Gastroesophageal sphincter (tissue), 4 donors: ENCODE measurements at regions not wholly inside any gene's neighbourhood (a gene's known extent, or its start where the extent isn't known, plus 50 kb on each side); places are given as distances from the start of the nearest gene placed in this dataset.

Experiments used
- ATAC-seq: fragments of 150-250 bp; one replicate; pipeline ENCODE4 v1.9.1; 2016; ENCODE audit warnings: mild to moderate bottlenecking, moderate library complexity
- H3K27ac ChIP-seq, 4 donors: fragments of 200-600 bp; sonication (generic) in 3 of 4; 1 replicate in 3 of 4; 2 replicates in 1 of 4; pipeline ENCODE4 v1.5.1; 2016 to 2019
- H3K27me3 ChIP-seq: fragments of 200-600 bp; sonication (generic); one replicate; pipeline ENCODE4 v1.5.1; 2019
- H3K36me3 ChIP-seq, 2 donors: fragments of 200-600 bp; sonication (generic); one replicate each; pipeline ENCODE4 v1.5.1; 2019; ENCODE audit warnings: control low read depth in 1 of 2
- H3K4me1 ChIP-seq, 3 donors: fragments of 200-600 bp; sonication (generic); 1 replicate in 2 of 3; 2 replicates in 1 of 3; pipeline ENCODE4 v1.5.1; 2016 to 2019; ENCODE audit warnings: control low read depth in 2 of 3
- H3K4me3 ChIP-seq, 2 donors: fragments of 200-600 bp; sonication (generic); one replicate each; pipeline ENCODE4 v1.5.1; 2019; ENCODE audit warnings: mild to moderate bottlenecking in 1 of 2, moderate library complexity in 1 of 2
- H3K9me3 ChIP-seq, 3 donors: fragments of 200-600 bp; sonication (generic); one replicate each; pipeline ENCODE4 v1.5.1; 2017 to 2019; ENCODE audit warnings: control low read depth in 2 of 3
- CTCF ChIP-seq, 4 experiments: fragments of 200-600 bp in 2 of 4; fragments of 450-650 bp in 2 of 4; sonication (generic) in 1 of 4; IDR thresholded peaks; one replicate each; pipeline ENCODE4 v1.5.1; 2017 to 2019; ENCODE audit warnings: antibody characterized with exemption in 4 of 4, mild to moderate bottlenecking in 2 of 4, moderate library complexity in 2 of 4
- EP300 ChIP-seq: sonication (generic); formaldehyde crosslinking; IDR thresholded peaks from one replicate; pipeline ENCODE4 v1.6.1; 2017; ENCODE audit warnings: antibody characterized with exemption, mild to moderate bottlenecking
- POLR2A ChIP-seq, 2 donors: fragments of 450-650 bp; IDR thresholded peaks; one replicate each; pipeline ENCODE4 v1.6.1; 2017; ENCODE audit warnings: antibody characterized with exemption in 2 of 2, mild to moderate bottlenecking in 2 of 2, moderate library complexity in 1 of 2
- POLR2AphosphoS5 ChIP-seq: sonication (generic); formaldehyde crosslinking; IDR thresholded peaks from one replicate; pipeline ENCODE4 v1.6.1; 2017; ENCODE audit warnings: antibody characterized with exemption
- WGBS, 2 donors: methylation state at CpG; one replicate each; pipeline ENCODE4 v1.1.5; 2018; ENCODE audit warnings: low coverage in 1 of 2; 5-methylcytosine and 5-hydroxymethylcytosine counted together

GRCh38 chr2:16784652-16785051 lies 119.0 kb upstream of the CYRIA start:
- no peak for ATAC-seq
- H3K4me3 ChIP-seq: no peak overlapping the region
- H3K36me3 ChIP-seq: no peaks in the 10 kb centered on the region
- H3K27ac ChIP-seq: no peak overlapping the region
- 60 to 74% methylated on average over 3 of the region's 3 CpGs for WGBS, 2 donors
- no peaks in the 10 kb centered on the region for H3K9me3 ChIP-seq
- TF ChIP-seq POLR2AphosphoS5 (no peak), CTCF (IDR thresholded peaks at IDR 0.05) (no peak), POLR2A (IDR thresholded peaks at IDR 0.05) (no peak), EP300 (no peak)
- no peaks in the 10 kb centered on the region for H3K27me3 ChIP-seq
- no peaks in the 10 kb centered on the region for H3K4me1 ChIP-seq

- no peak for TF ChIP-seq EP300
- TF ChIP-seq CTCF (IDR thresholded peaks at IDR 0.05): no peak
- no peak for TF ChIP-seq POLR2AphosphoS5
- no peak for TF ChIP-seq POLR2A (IDR thresholded peaks at IDR 0.05)
- no peak for ATAC-seq
- H3K27me3 ChIP-seq: no peaks in the 10 kb centered on the region
- no peaks in the 10 kb centered on the region for H3K4me1 ChIP-seq
- H3K4me3 ChIP-seq: no peak overlapping the region
- no peak overlapping the region for H3K27ac ChIP-seq
- no peaks in the 10 kb centered on the region for H3K9me3 ChIP-seq
- WGBS, 2 donors: 66 to 82% methylated on average over 6 to 10 of the region's 10 CpGs
- no peaks in the 10 kb centered on the region for H3K36me3 ChIP-seq
Measured at GRCh38 chr2:16777123-16777870, 111.7 kb upstream of the CYRIA start.

DNA sequence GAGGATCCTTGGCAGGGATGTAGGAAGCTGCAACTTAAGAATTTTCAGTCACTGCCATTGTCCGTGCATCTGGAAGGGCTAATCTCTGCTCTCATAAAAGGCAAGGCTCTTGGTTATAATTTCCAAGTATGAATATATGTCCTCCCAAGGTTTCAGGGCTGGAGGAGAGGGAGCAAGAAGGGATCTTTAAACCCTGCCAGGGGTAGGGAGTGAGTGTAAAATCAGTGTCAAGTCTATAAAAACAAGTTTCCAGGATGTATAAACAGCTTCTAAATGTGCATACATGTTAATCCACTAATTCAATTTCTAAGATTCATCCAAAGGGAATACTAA lies 110.2 kb upstream of the CYRIA start:
- H3K27ac ChIP-seq: no peak overlapping the region
- H3K9me3 ChIP-seq: no peaks in the 10 kb centered on the region
- no peak for ATAC-seq
- H3K27me3 ChIP-seq: no peaks in the 10 kb centered on the region
- H3K4me3 ChIP-seq: no peak overlapping the region
- TF ChIP-seq EP300 (no peak), CTCF (IDR thresholded peaks at IDR 0.05) (no peak), POLR2A (IDR thresholded peaks at IDR 0.05) (no peak), POLR2AphosphoS5 (no peak)
- H3K4me1 ChIP-seq: no peaks in the 10 kb centered on the region
- H3K36me3 ChIP-seq: no peaks in the 10 kb centered on the region
- WGBS, 2 donors: 54% methylated on average over 1 of the region's 1 CpG; no CpG with 5 or more reads in 1 of the 2 donors

- ATAC-seq: no peak
- Histone ChIP-seq H3K36me3 (no peaks in the 10 kb centered on the region), H3K4me1 (no peaks in the 10 kb centered on the region), H3K9me3 (no peaks in the 10 kb centered on the region), H3K4me3 (no peak overlapping the region), H3K27ac (no peak overlapping the region), H3K27me3 (no peaks in the 10 kb centered on the region)
- 62 to 65% methylated on average over 8 to 11 of the region's 16 CpGs for WGBS, 2 donors
- TF ChIP-seq POLR2A (IDR thresholded peaks at IDR 0.05): no peak
- no peak for TF ChIP-seq EP300
- TF ChIP-seq POLR2AphosphoS5: no peak
- TF ChIP-seq CTCF (IDR thresholded peaks at IDR 0.05): no peak
Measured at GRCh38 chr2:16774980-16775898, 109.6 kb upstream of the CYRIA start.
